Epithelial cell of prostate (primary cell): ENCODE measurements at regions not wholly inside any gene's neighbourhood (a gene's known extent, or its start where the extent isn't known, plus 50 kb on each side); places are given as distances from the start of the nearest gene placed in this dataset.
"Not testable (repeated sequence)": the region's sequence is repeated elsewhere in the genome, so short reads cannot be mapped to it uniquely, and the experiment has no call there.

Experiments
- DNase-seq: peaks from one replicate; pipeline ENCODE4 v3.0.0-alpha.2; 2011; ENCODE audit warnings: low read depth, low spot score
- H3K27ac ChIP-seq: fragments of 450-650 bp; 2 replicates; pipeline ENCODE4 v1.5.1; 2017; ENCODE audit warnings: mild to moderate bottlenecking

GRCh38 chr1:59212706-59213105 is 84.2 kb upstream of the FGGY start:
- DNase-seq = no peak
- no peak overlapping the region for H3K27ac ChIP-seq

- H3K27ac ChIP-seq = no peak overlapping the region
- DNase-seq = no peak
These were observed 82.4 kb upstream of the FGGY start for GRCh38 chr1:59214248-59215208.

- H3K27ac ChIP-seq = no peak overlapping the region
- DNase-seq = peak; percentile 6
These were observed 81.1 kb upstream of the FGGY start for GRCh38 chr1:59215766-59216291.

- not testable (repeated sequence) for DNase-seq, H3K27ac ChIP-seq
These were observed 79.5 kb upstream of the FGGY start for GRCh38 chr1:59217439-59217838.

GRCh38 chr1:59218521-59219236 is 78.2 kb upstream of the FGGY start:
- no peak for DNase-seq
- H3K27ac ChIP-seq = no peak overlapping the region

GRCh38 chr1:59219916-59220315 is 77.0 kb upstream of the FGGY start:
- H3K27ac ChIP-seq = no peak overlapping the region
- DNase-seq = no peak

GRCh38 chr1:59220356-59220755 is 76.5 kb upstream of the FGGY start:
- DNase-seq = no peak
- no peak overlapping the region for H3K27ac ChIP-seq

- no peak overlapping the region for H3K27ac ChIP-seq
- DNase-seq = no peak
These were observed 73.7 kb upstream of the FGGY start for GRCh38 chr1:59223198-59223597.

GRCh38 chr1:59223989-59224634 is 72.8 kb upstream of the FGGY start:
- H3K27ac ChIP-seq = no peak overlapping the region

GRCh38 chr1:59225594-59226316 is 71.1 kb upstream of the FGGY start:
- no peak for DNase-seq
- H3K27ac ChIP-seq = no peak overlapping the region

More at GRCh38 chr1:59223989-59224634, 72.8 kb upstream of the FGGY start:
- DNase-seq = no peak

GRCh38 chr1:59229138-59229537 is 67.8 kb upstream of the FGGY start:
- DNase-seq = no peak
- H3K27ac ChIP-seq = no peak overlapping the region

- no peak overlapping the region for H3K27ac ChIP-seq
- no peak for DNase-seq
These were observed 66.3 kb upstream of the FGGY start for GRCh38 chr1:59230622-59231021.

- DNase-seq = no peak
- H3K27ac ChIP-seq = no peak overlapping the region
These were observed 64.7 kb upstream of the FGGY start for GRCh38 chr1:59232216-59232615.

- no peak for DNase-seq
- H3K27ac ChIP-seq = no peak overlapping the region
These were observed 63.5 kb upstream of the FGGY start for GRCh38 chr1:59233444-59233843.

GRCh38 chr1:59236721-59237545 is 60.0 kb upstream of the FGGY start:
- no peak for DNase-seq
- H3K27ac ChIP-seq = no peak overlapping the region

GRCh38 chr1:59237900-59238299 is 59.0 kb upstream of the FGGY start:
- DNase-seq = no peak
- H3K27ac ChIP-seq = no peak overlapping the region

- DNase-seq = no peak
- no peak overlapping the region for H3K27ac ChIP-seq
These were observed 58.5 kb upstream of the FGGY start for GRCh38 chr1:59238333-59238934.

- DNase-seq = no peak
- H3K27ac ChIP-seq = no peak overlapping the region
These were observed 57.9 kb upstream of the FGGY start for GRCh38 chr1:59238993-59239392.

- no peak for DNase-seq
- no peak overlapping the region for H3K27ac ChIP-seq
These were observed 55.0 kb upstream of the FGGY start for GRCh38 chr1:59241909-59242308.
